ENCODE measurements at regions not wholly inside any gene's neighbourhood (a gene's known extent, or its start where the extent isn't known, plus 50 kb on each side); places are given as distances from the start of the nearest gene placed in this dataset.

DNA sequence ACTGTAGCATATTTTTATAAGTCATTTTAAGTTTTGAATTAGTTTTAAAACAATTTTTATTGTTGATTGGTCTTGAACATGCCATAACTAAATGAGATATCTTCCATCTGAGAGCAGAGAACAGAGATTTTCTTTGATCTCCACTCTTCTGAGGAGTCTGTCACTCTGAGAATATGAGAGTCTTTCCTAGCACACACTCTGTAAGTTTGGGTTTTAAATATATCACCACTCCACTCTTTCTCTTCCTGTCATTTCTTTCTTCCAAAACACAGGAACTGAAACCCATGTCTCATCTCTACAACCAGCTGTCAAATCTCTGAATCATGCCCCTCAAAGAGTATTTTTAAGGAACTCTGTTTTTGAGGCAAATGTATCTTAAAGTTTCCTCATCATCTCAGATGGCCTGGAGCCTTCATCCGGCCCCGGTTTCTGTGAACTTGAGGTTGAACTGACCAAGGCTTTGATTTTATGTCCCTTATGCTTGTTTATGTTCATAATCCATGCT is 698.2 kb upstream of the SGCG start:
- no peak for TF ChIP-seq CTCF (optimal IDR thresholded peaks at IDR 0.05 in 1 of 3, IDR thresholded peaks at IDR 0.05 in 1 of 3, conservative IDR thresholded peaks at IDR 0.05 in 1 of 3; ENCODE audit: extremely low read depth in 1 of 3, insufficient read depth in 2 of 3, low read length in 3 of 3)
- TF ChIP-seq EZH2 (IDR thresholded peaks at IDR 0.05; ENCODE audit: low read length) = no peak

Measured in keratinocyte (primary cell).